Stimulated activated naive CD8-positive, alpha-beta T cell treated with anti-CD3 and anti-CD28 coated beads, Interleukin-15, Interleukin-2, amounts not matched to agents 100 ng/mL and 50 ng/mL, for 24 hours (primary cell): ENCODE measurements at regions not wholly inside any gene's neighbourhood (a gene's known extent, or its start where the extent isn't known, plus 50 kb on each side); places are given as distances from the start of the nearest gene placed in this dataset.
"Not testable (repeated sequence)": the region's sequence is repeated elsewhere in the genome, so short reads cannot be mapped to it uniquely, and the experiment has no call there.

Experiments used
- H3K27ac Mint-ChIP-seq: one replicate; pipeline ENCODE4 v1.8.0; 2021; ENCODE audit warnings: mild to moderate bottlenecking, mixed read lengths
- H3K27me3 Mint-ChIP-seq: one replicate; pipeline ENCODE4 v1.8.0; 2021; ENCODE audit warnings: mixed read lengths
- H3K36me3 Mint-ChIP-seq: one replicate; pipeline ENCODE4 v1.8.0; 2021; ENCODE audit warnings: low read depth, mixed read lengths
- H3K4me1 Mint-ChIP-seq: one replicate; pipeline ENCODE4 v1.8.0; 2021; ENCODE audit warnings: low read depth, mixed read lengths
- H3K4me3 Mint-ChIP-seq: one replicate; pipeline ENCODE4 v1.8.0; 2021; ENCODE audit warnings: mild to moderate bottlenecking, mixed read lengths
- H3K9me3 Mint-ChIP-seq: one replicate; pipeline ENCODE4 v1.8.0; 2021; ENCODE audit warnings: mixed read lengths

DNA sequence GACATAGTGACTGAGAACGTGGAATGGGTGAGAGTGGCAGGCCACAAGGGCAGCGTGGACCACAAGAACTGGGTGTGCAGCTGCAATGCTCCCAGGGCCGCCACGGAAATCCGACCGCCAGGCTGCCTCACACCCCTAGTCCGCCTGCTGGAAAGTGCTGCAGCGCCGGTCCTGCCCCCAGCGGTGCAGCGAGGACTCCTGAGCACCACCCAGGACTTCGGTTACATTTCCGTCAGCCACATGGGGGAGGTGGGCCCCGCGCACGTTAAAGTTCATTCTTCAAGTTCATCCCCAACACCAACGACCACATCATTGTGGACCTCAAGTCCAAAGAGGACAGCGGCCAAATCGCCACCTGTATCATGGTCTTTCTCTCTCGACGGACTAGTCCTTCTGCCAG, 126.1 kb upstream of the CARMIL1 start:
- Mint-ChIP-seq H3K9me3 (peaks cover 19% of the 10 kb centered on the region), H3K27ac (no peak overlapping the region), H3K4me1 (peaks cover 23% of the 10 kb centered on the region), H3K27me3 (no peaks in the 10 kb centered on the region), H3K4me3 (no peak overlapping the region), H3K36me3 (no peaks in the 10 kb centered on the region)

DNA sequence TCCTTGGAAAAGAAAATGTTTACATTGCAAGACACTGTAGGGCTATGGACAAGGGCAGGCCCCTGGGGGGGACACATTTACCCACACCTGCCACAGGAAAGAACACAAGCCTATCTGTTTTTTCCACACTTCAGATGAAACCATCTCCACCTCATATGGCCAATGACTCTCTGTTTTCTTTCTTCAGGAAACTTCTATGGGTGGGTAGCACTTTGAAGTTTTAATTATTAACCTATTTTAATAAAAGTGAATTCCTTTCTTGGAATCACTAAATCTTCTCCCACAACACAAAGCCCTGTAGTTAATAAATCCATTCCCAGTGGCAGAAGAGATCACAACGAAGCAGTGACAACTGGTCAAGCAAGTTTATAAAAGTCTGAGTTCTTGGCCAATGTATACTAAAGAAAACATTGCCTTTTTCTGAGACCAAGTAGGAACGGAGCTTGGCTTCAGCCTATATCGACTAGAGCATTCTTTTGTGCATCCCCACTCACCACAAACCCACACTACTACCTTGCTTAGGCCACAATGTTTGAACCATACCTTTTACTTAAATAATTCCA, 125.1 kb upstream of the CARMIL1 start:
- no peaks in the 10 kb centered on the region for H3K36me3 Mint-ChIP-seq
- no peaks in the 10 kb centered on the region for H3K27me3 Mint-ChIP-seq
- H3K9me3 Mint-ChIP-seq: peaks cover 18% of the 10 kb centered on the region
- H3K4me1 Mint-ChIP-seq: peaks cover 23% of the 10 kb centered on the region
- no peak overlapping the region for H3K4me3 Mint-ChIP-seq
- no peak overlapping the region for H3K27ac Mint-ChIP-seq

DNA sequence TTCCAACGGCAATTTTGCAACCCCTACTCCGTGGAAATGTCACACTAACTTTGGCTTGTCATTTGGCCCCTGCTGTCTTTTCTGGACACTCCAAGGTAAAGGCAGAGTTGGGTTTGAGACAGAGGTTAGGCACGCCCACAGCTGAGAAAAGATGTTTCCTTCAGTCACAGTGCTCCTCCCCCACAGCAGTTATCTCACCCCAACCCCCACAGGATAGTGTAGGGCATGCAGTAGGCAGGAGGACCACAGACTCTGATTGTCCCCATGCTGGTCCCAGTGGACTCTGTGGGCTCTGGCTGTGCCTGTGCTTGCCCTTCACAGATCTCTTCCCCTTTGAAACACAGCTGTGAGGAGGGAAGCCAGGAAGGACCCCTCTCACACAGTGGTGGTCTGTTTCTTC, 124.0 kb upstream of the CARMIL1 start:
- H3K9me3 Mint-ChIP-seq: peaks cover 20% of the 10 kb centered on the region
- no peak overlapping the region for H3K27ac Mint-ChIP-seq

DNA sequence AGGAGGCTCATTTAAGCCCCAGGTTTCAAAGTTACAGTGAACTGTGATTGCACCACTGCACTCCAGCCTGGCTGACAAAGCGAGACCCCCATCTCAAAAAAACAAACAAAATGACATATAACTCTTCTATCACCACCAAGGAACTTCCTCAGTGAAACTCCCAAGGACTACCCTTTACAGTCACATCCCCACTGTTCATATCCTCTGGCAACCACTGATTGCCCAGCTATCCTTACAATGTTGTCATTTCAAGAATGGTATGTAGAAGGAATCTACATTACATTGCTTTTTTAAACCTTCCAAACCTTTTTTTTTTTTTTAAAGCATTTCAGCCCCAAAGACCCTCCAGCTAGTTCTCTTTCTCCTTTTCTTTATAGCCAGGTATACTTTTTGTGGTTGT, 123.1 kb upstream of the CARMIL1 start:
- Mint-ChIP-seq H3K36me3 (peaks cover 8% of the 10 kb centered on the region), H3K27ac (no peak overlapping the region), H3K4me3 (no peak overlapping the region), H3K27me3 (peaks cover 8% of the 10 kb centered on the region), H3K9me3 (peaks cover 23% of the 10 kb centered on the region), H3K4me1 (peaks cover 19% of the 10 kb centered on the region)

More for the DNA sequence above, 124.0 kb upstream of the CARMIL1 start:
- Mint-ChIP-seq H3K4me1 (peaks cover 23% of the 10 kb centered on the region), H3K4me3 (no peak overlapping the region), H3K36me3 (peaks cover 5% of the 10 kb centered on the region), H3K27me3 (peaks cover 6% of the 10 kb centered on the region)

DNA sequence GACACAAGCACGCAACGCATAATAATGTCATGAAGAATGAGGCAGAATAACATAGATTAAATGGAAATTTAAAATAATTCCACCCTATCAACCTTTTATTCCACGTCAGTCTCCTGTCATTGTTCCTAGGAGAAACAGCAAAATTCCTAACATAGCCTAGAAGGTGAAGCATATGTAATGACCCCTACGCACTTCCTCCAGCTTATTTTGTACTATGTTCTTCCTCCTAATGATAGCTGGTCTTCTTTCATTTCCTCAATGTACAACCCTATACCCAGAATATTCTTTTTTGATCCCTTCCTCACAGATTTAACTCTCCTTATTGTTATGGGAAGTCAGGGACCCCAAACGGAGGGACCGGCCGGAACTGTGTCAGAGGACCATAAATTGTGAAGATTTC, 122.0 kb upstream of the CARMIL1 start:
- Mint-ChIP-seq H3K27me3 (peaks cover 10% of the 10 kb centered on the region), H3K9me3 (peaks cover 24% of the 10 kb centered on the region), H3K27ac (no peak overlapping the region), H3K4me1 (peaks cover 13% of the 10 kb centered on the region), H3K4me3 (no peak overlapping the region), H3K36me3 (peaks cover 9% of the 10 kb centered on the region)

DNA sequence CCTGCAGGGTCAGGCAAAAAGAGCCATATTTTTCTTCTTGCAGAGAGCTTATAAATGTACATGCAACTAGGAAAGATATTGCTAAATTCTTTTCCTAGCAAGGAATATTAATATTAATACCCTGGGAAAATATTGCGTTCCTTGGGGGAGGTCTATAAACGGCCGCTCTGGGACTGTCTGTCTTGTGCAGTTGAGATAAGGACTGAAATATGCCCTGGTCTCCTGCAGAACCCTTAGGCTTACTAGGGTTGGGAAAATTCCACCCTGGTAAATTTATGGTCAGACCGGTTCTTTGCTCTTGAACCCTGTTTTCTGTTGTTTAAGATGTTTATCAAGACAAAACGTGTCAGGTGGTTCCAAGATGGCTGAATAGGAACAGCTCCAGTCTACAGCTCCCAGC, 121.3 kb upstream of the CARMIL1 start:
- H3K27me3 Mint-ChIP-seq: peaks cover 10% of the 10 kb centered on the region
- H3K27ac Mint-ChIP-seq: no peak overlapping the region
- no peak overlapping the region for H3K4me3 Mint-ChIP-seq
- H3K9me3 Mint-ChIP-seq: peaks cover 24% of the 10 kb centered on the region
- H3K36me3 Mint-ChIP-seq: peaks cover 9% of the 10 kb centered on the region
- peaks cover 13% of the 10 kb centered on the region for H3K4me1 Mint-ChIP-seq

DNA sequence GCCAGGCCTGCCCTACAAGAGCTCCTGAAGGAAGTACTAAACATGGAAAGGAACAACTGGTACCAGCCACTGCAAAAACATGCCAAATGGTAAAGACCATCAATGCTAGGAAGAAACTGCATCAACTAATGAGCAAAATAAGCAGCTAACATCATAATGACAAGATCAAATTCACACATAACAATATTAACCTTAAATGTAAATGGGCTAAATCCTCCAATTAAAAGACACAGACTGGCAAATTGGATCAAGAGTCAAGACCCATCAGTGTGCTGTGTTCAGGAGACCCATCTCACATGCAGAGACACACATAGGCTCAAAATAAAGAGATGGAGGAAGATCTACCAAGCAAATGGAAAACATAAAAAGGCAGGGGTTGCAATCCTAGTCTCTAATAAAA, 119.0 kb upstream of the CARMIL1 start:
- Mint-ChIP-seq H3K9me3 (peaks cover 24% of the 10 kb centered on the region), H3K27me3 (peaks cover 14% of the 10 kb centered on the region), H3K4me1 (peaks cover 20% of the 10 kb centered on the region), H3K36me3 (peaks cover 13% of the 10 kb centered on the region)
- H3K4me3 Mint-ChIP-seq, H3K27ac Mint-ChIP-seq: not testable (repeated sequence)

DNA sequence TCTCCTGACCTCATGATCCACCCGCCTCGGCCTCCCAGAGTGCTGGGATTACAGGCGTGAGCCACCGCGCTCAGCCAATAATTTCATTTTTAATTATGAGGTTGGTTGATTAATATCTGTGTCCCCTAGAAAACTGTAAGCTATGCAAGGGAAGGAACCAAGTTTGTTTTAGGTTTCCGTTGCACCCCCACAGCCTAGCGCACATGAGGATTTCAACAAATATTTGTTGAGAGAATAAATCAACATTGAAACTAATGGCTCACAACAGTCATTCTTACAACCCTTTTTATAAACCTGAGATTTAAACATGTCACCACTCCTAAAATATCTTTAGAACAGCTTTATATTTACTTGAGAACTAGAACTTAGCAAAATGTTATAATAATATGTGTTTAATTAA, 114.0 kb upstream of the CARMIL1 start:
- no peak overlapping the region for H3K4me3 Mint-ChIP-seq
- H3K36me3 Mint-ChIP-seq: peaks cover 8% of the 10 kb centered on the region
- peaks cover 9% of the 10 kb centered on the region for H3K27me3 Mint-ChIP-seq
- H3K9me3 Mint-ChIP-seq: peaks cover 5% of the 10 kb centered on the region
- H3K4me1 Mint-ChIP-seq: peaks cover 40% of the 10 kb centered on the region
- H3K27ac Mint-ChIP-seq: no peak overlapping the region

DNA sequence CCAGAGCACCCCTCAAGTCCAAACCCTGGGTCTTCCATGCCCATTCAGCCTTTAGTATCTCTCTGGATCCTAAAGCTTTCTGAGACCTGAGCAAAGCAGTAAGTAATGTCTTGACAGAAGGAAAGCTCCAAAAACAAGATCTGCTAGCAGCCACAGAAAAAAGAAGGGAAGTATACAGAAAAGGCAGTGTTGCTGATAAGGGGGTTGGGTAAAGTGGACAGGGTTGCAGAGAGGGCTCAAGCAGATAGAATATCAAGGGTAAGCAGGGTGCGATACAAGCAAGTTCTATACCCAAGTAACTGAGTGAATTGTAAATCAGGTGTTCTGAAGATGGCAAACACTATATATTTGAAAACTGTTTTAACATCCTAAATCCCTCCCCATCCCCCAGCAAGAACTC, 113.4 kb upstream of the CARMIL1 start:
- H3K36me3 Mint-ChIP-seq: peaks cover 8% of the 10 kb centered on the region
- H3K27ac Mint-ChIP-seq: peak overlapping the region; percentile 36
- peaks cover 4% of the 10 kb centered on the region for H3K9me3 Mint-ChIP-seq
- peaks cover 7% of the 10 kb centered on the region for H3K27me3 Mint-ChIP-seq
- peak overlapping the region; percentile 53 for H3K4me3 Mint-ChIP-seq
- H3K4me1 Mint-ChIP-seq: peaks cover 44% of the 10 kb centered on the region

DNA sequence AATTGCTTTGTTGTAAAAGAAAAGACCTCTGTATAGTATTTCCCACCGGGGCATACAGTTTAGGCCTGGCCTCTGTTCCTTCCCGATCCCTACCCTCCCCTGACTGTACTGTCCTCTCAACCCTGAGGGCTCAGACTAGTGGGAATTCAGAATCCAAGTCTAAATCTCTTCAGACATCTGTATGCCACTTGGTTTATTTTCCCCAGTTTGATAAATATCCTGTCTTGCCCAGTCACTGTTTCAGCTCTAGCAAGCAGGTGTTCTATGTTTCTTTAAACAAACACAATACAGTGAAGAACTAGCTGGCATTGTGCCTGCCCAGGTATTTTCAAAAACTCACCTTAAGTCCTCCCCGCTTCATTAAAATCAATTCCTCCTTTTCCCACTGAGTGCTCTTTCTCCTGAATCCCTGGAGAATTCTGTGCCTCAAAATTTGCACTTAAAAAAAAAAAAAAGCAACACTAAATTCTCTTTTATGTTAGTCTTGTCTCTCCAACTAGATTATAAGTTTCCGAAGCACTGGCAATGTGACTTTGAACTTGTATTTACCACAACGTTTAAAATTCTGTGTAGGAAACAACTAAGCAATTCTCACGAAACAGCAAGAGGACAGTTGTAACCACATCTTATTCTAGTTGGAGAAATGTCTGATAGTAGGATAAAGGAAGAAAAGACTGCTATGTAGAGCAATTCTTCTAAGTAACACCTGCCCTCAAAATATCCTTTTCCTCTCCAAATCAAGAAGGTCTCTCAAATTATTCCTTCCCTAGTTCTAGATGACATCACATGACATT, 112.0 kb upstream of the CARMIL1 start:
- Mint-ChIP-seq H3K9me3 (no peaks in the 10 kb centered on the region), H3K27me3 (peaks cover 3% of the 10 kb centered on the region), H3K36me3 (peaks cover 4% of the 10 kb centered on the region), H3K4me3 (peak overlapping the region; percentile 6), H3K4me1 (peaks cover 48% of the 10 kb centered on the region), H3K27ac (peak overlapping the region; percentile 28)

DNA sequence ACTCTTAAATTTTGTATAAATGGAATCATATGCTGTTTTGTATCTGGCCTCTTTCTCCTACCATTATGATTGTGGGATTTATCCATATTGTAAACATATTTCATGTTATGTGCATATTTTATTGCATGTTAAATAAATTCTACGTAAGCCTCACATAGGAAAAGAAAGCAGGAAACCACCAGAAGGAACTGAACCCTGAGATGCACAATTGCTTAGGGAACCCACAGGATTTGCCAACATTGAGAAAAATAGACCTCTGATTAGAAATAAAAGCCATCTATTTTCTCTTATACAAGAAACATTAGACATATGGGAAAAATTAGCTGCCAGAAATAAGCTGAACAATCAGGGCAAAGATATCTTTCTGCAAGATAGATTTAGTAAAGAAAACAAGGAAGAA, 111.2 kb upstream of the CARMIL1 start:
- H3K4me3 Mint-ChIP-seq: no peak overlapping the region
- H3K9me3 Mint-ChIP-seq: no peaks in the 10 kb centered on the region
- peaks cover 4% of the 10 kb centered on the region for H3K36me3 Mint-ChIP-seq
- no peak overlapping the region for H3K27ac Mint-ChIP-seq
- peaks cover 50% of the 10 kb centered on the region for H3K4me1 Mint-ChIP-seq
- peaks cover 3% of the 10 kb centered on the region for H3K27me3 Mint-ChIP-seq

DNA sequence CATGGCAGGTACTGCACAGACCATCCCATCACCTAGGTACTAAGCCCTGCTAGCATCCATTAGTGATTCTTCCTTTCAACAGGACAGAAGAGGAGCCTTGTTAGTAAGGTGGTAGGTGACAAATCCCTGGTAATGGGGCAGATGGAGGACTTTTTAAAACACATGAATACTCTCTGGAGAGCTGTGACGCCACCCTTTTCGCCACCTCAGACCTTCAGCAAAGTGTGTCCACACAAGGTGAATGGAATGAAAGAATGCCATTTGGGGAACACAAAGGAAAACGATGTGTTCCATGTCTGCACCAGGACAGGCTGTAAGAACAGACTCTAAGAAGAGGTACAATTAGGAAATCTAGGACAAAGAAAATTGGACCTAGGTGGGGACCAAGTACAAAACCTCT, 110.5 kb upstream of the CARMIL1 start:
- Mint-ChIP-seq H3K4me3 (no peak overlapping the region), H3K4me1 (peaks cover 57% of the 10 kb centered on the region), H3K27me3 (peaks cover 3% of the 10 kb centered on the region), H3K27ac (no peak overlapping the region), H3K9me3 (no peaks in the 10 kb centered on the region), H3K36me3 (peaks cover 4% of the 10 kb centered on the region)

DNA sequence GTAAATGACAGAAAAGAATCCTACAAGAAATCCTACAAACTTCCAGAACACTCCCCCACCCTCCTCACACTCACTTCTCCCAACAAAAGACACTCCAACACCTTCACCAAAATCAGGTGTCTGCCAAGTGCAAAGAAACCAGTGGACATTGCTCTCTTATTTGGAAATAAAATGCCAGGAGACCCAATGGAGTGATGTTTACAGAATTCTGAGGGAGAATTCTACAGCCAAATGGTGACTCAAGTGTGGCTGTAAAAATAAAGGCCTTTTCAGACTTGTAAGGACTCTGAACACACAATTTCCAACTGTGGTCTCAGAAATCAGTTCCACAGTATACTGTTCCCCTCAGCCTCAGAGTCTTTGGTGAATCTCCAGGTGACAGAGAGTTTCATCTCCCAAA, 109.6 kb upstream of the CARMIL1 start:
- Mint-ChIP-seq H3K9me3 (no peaks in the 10 kb centered on the region), H3K27me3 (peaks cover 1% of the 10 kb centered on the region), H3K4me1 (peaks cover 63% of the 10 kb centered on the region), H3K4me3 (no peak overlapping the region), H3K36me3 (peaks cover 1% of the 10 kb centered on the region), H3K27ac (no peak overlapping the region)

DNA sequence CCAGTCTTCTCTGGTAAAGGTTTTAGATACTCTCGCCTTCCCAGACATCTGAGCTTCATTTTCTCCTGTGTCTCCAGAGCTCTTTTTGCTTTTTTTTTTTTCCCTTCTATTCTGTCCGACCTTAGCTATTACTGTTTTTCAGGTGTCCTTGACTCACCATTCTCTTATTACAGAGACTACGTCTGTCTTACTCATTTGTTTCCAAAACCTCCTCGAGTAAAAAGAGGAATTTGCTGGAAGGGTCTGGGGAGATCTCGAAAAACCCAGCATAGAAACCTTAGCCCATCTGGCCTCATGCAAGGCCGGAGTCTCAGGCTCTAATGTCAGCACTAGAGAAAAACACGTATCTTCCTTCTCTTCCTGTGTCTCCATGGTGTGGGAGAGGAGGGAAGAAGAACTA, 109.2 kb upstream of the CARMIL1 start:
- Mint-ChIP-seq H3K9me3 (no peaks in the 10 kb centered on the region), H3K27ac (peak overlapping the region; percentile 9), H3K27me3 (no peaks in the 10 kb centered on the region), H3K4me1 (peaks cover 63% of the 10 kb centered on the region), H3K36me3 (no peaks in the 10 kb centered on the region), H3K4me3 (no peak overlapping the region)

DNA sequence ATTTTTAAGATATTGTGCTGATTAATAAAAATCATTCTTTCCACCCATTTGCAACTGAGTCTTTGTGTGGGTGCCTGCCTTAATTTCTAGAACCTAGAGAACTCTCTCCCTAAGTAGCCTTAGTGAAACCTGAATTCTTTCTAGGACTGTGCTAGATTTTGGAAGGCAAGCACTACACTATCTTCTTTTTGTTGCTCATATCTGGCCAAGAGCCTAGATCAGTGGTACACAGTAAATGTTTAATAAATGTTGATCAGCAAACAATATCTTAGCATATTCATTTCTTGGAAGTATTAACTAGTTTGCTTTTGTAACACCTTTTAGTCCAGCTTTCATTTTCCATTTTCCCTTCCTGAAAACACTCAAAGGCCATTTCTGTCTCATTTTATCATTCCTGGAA, 108.5 kb upstream of the CARMIL1 start:
- Mint-ChIP-seq H3K27me3 (no peaks in the 10 kb centered on the region), H3K4me1 (peaks cover 60% of the 10 kb centered on the region), H3K36me3 (no peaks in the 10 kb centered on the region), H3K4me3 (no peak overlapping the region), H3K9me3 (no peaks in the 10 kb centered on the region), H3K27ac (no peak overlapping the region)

DNA sequence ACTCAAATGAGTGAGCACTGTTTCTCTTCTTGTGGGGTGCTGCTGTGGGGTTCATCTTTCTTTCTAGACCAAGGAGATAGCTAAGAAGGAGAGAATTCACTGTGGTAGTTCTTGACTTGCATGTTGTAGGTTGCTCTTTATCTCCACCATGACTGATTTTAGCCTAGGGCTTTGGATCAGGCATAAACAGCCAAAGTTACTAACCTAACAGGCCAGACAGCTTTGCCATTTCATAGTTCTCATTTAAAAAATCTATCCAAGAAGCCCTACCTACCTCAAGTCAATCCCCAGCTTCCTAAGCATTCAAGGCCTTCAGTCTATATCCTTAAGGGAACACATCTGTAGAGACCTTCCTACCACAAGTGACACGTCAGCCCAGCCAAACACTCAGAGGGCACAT, 107.9 kb upstream of the CARMIL1 start:
- no peak overlapping the region for H3K4me3 Mint-ChIP-seq
- H3K36me3 Mint-ChIP-seq: no peaks in the 10 kb centered on the region
- H3K4me1 Mint-ChIP-seq: peaks cover 54% of the 10 kb centered on the region
- H3K9me3 Mint-ChIP-seq: no peaks in the 10 kb centered on the region
- H3K27ac Mint-ChIP-seq: no peak overlapping the region
- H3K27me3 Mint-ChIP-seq: no peaks in the 10 kb centered on the region
